Uterus (tissue), 2 donors: ENCODE measurements at regions not wholly inside any gene's neighbourhood (a gene's known extent, or its start where the extent isn't known, plus 50 kb on each side); places are given as distances from the start of the nearest gene placed in this dataset.
"Not testable (repeated sequence)": the region's sequence is repeated elsewhere in the genome, so short reads cannot be mapped to it uniquely, and the experiment has no call there.

Experiments used
- POLR2A ChIP-seq, 2 donors: fragments of 450-650 bp; IDR thresholded peaks; one replicate each; pipeline ENCODE4 v1.6.1; 2016; ENCODE audit warnings: antibody characterized with exemption in 2 of 2, mild to moderate bottlenecking in 1 of 2, moderate library complexity in 1 of 2
- TF ChIP-seq, protein P1 (sequence below), 4 experiments: fragments of 200-600 bp in 2 of 4; fragments of 450-650 bp in 2 of 4; sonication (generic) in 2 of 4; IDR thresholded peaks; one replicate each; pipeline ENCODE4 v1.5.1; 2016 to 2019; ENCODE audit warnings: antibody characterized with exemption in 4 of 4, mild to moderate bottlenecking in 2 of 4, moderate library complexity in 1 of 4

DNA sequence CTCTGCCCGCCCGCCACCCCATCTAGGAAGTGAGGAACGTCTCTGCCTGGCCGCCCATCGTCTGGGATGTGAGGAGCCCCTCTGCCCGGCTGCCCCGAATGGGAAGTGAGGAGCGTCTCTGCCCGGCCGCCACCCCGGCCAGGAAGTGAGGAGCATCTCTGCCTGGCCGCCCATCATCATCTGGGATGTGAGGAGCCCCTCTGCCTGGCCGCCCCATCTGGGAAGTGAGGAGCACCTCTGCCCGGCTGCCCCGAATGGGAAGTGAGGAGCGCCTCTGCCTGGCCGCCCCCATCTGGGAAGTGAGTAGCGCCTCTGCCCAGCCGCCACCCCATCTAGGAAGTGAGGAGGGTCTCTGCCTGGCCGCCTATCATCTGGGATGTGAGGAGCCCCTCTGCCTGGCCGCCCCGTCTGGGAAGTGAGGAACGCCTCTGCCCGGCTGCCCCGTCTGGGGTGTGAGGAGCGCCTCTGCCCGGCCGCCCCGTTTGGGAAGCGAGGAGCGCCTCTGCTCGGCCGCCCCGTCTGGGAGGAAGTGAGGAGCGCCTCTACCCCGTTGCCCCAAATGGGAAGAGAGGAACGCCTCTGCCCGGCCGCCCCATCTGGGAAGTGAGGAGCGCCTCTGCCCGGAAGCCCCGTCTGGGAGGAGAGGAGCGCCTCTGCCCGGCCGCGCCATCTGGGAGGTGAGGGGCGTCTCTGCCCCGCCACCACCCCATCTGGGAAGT lies 113.8 kb upstream of the CES5A start:
- TF ChIP-seq, protein P1, sequence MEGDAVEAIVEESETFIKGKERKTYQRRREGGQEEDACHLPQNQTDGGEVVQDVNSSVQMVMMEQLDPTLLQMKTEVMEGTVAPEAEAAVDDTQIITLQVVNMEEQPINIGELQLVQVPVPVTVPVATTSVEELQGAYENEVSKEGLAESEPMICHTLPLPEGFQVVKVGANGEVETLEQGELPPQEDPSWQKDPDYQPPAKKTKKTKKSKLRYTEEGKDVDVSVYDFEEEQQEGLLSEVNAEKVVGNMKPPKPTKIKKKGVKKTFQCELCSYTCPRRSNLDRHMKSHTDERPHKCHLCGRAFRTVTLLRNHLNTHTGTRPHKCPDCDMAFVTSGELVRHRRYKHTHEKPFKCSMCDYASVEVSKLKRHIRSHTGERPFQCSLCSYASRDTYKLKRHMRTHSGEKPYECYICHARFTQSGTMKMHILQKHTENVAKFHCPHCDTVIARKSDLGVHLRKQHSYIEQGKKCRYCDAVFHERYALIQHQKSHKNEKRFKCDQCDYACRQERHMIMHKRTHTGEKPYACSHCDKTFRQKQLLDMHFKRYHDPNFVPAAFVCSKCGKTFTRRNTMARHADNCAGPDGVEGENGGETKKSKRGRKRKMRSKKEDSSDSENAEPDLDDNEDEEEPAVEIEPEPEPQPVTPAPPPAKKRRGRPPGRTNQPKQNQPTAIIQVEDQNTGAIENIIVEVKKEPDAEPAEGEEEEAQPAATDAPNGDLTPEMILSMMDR (IDR thresholded peaks at IDR 0.05), result not testable (repeated sequence)
- not testable (repeated sequence) for TF ChIP-seq POLR2A (IDR thresholded peaks at IDR 0.05)
